ENCODE measurements at regions not wholly inside any gene's neighbourhood (a gene's known extent, or its start where the extent isn't known, plus 50 kb on each side); places are given as distances from the start of the nearest gene placed in this dataset.

DNA sequence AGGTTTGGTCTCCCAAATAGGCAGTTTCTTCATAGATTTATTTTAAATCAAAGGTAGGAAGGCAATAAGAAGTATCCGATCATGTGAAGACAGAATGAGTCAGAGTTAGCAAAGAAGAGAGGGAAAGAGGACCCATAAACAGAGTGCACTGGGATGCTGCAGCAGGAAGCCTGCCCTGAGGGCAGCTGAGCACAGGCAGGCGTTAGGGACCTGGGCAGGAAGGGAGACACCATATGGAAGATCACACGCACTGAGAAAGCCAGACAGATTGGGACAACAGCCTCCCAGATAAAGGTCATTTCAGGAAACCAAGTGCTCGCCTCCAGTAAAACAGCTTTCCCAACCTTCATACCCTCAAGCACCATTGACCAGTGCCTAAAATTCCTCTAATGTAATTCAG lies 598.0 kb downstream of the EFNB2 start:
- Histone ChIP-seq H3K9ac (ENCODE audit: extremely low read depth, low read length, poor library complexity, severe bottlenecking) (no peak overlapping the region), H3K4me1 (ENCODE audit: control insufficient read depth, insufficient read depth, low read length) (no peaks in the 10 kb centered on the region), H3K27me3 (ENCODE audit: control insufficient read depth, insufficient read depth, low read length, poor library complexity, severe bottlenecking) (no peaks in the 10 kb centered on the region), H3K27ac (ENCODE audit: low read depth, low read length) (no peak overlapping the region), H3K9me3 (ENCODE audit: control insufficient read depth, low read length) (no peaks in the 10 kb centered on the region), H3K36me3 (ENCODE audit: control insufficient read depth, insufficient read depth, low read length) (no peaks in the 10 kb centered on the region), H3K4me3 (ENCODE audit: low read length) (no peak overlapping the region)
- WGBS, 2 experiments (ENCODE audit: insufficient coverage in 1 of 2, insufficient read length in 1 of 2), result 72 to 74% methylated on average over 2 to 4 of the region's 4 CpGs
- H3K9me3 Mint-ChIP-seq, result peaks cover 3% of the 10 kb centered on the region
- no peaks in the 10 kb centered on the region for H3K36me3 Mint-ChIP-seq (ENCODE audit: low read depth)
- H3K4me3 Mint-ChIP-seq, result no peak overlapping the region
- H3K27me3 Mint-ChIP-seq (ENCODE audit: insufficient read depth), result peaks cover 3% of the 10 kb centered on the region
- no peak for DNase-seq
- no peak overlapping the region for H3K27ac Mint-ChIP-seq
- TF ChIP-seq, protein P1, sequence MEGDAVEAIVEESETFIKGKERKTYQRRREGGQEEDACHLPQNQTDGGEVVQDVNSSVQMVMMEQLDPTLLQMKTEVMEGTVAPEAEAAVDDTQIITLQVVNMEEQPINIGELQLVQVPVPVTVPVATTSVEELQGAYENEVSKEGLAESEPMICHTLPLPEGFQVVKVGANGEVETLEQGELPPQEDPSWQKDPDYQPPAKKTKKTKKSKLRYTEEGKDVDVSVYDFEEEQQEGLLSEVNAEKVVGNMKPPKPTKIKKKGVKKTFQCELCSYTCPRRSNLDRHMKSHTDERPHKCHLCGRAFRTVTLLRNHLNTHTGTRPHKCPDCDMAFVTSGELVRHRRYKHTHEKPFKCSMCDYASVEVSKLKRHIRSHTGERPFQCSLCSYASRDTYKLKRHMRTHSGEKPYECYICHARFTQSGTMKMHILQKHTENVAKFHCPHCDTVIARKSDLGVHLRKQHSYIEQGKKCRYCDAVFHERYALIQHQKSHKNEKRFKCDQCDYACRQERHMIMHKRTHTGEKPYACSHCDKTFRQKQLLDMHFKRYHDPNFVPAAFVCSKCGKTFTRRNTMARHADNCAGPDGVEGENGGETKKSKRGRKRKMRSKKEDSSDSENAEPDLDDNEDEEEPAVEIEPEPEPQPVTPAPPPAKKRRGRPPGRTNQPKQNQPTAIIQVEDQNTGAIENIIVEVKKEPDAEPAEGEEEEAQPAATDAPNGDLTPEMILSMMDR (conservative IDR thresholded peaks at IDR 0.05), result no peak
- H3K4me1 Mint-ChIP-seq, result no peaks in the 10 kb centered on the region

DNA sequence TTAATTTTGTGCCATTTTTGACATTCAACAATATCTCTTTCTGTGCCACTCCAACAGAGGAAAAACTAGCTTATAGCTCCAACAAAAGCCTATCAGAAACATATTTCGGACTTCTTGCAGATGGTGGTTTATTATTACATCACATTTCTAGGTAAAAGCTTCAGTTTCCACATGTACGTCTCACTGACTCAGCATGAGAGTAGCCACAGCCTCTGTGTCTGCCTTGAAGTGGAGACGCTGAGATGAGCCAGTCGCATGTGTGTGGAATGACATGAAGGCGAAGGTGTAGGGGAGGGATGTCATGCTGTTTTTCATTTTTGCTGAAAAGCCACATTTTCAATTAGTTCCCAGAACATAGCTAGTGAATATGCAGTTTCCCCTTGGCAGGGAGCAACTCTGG lies 598.6 kb downstream of the EFNB2 start:
- no peak overlapping the region for H3K4me3 ChIP-seq (ENCODE audit: low read length)
- no peak for DNase-seq
- WGBS, 2 experiments (ENCODE audit: insufficient coverage in 1 of 2, insufficient read length in 1 of 2), result 92 to 94% methylated on average over 3 to 5 of the region's 5 CpGs
- no peak overlapping the region for H3K27ac Mint-ChIP-seq
- H3K27me3 Mint-ChIP-seq (ENCODE audit: insufficient read depth), result peaks cover 3% of the 10 kb centered on the region
- no peak overlapping the region for H3K27ac ChIP-seq (ENCODE audit: low read depth, low read length)
- no peaks in the 10 kb centered on the region for H3K27me3 ChIP-seq (ENCODE audit: control insufficient read depth, insufficient read depth, low read length, poor library complexity, severe bottlenecking)
- H3K4me1 ChIP-seq (ENCODE audit: control insufficient read depth, insufficient read depth, low read length), result no peaks in the 10 kb centered on the region
- H3K4me3 Mint-ChIP-seq, result no peak overlapping the region
- H3K9me3 ChIP-seq (ENCODE audit: control insufficient read depth, low read length), result no peaks in the 10 kb centered on the region
- H3K9ac ChIP-seq (ENCODE audit: extremely low read depth, low read length, poor library complexity, severe bottlenecking), result no peak overlapping the region
- H3K9me3 Mint-ChIP-seq, result peaks cover 3% of the 10 kb centered on the region
- no peaks in the 10 kb centered on the region for H3K36me3 ChIP-seq (ENCODE audit: control insufficient read depth, insufficient read depth, low read length)
- TF ChIP-seq, protein P1 (conservative IDR thresholded peaks at IDR 0.05), result no peak
- H3K4me1 Mint-ChIP-seq, result no peaks in the 10 kb centered on the region
- no peaks in the 10 kb centered on the region for H3K36me3 Mint-ChIP-seq (ENCODE audit: low read depth)

DNA sequence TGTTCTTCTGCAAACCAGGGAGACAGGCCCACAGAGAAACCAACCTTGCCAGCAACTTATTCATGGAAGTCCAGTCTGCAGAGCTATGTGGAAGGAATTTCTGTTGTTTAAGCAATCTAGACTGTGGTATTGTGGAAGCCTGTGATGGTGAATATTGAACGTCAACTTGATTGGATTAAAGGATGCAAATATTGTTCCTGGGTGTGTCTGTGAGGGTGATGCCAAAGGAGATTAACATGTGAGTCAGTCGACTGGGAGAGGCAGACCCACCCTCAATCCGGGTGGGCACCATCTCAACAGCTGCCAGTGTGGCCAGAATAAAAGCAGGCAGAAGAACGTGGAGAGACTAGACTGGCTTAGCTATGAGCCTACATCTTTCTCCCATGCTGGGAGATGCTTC lies 606.0 kb downstream of the EFNB2 start:
- H3K9me3 Mint-ChIP-seq, result no peaks in the 10 kb centered on the region
- Histone ChIP-seq H3K36me3 (ENCODE audit: control insufficient read depth, insufficient read depth, low read length) (no peaks in the 10 kb centered on the region), H3K27me3 (ENCODE audit: control insufficient read depth, insufficient read depth, low read length, poor library complexity, severe bottlenecking) (no peaks in the 10 kb centered on the region), H3K27ac (ENCODE audit: low read depth, low read length) (no peak overlapping the region), H3K9ac (ENCODE audit: extremely low read depth, low read length, poor library complexity, severe bottlenecking) (no peak overlapping the region), H3K4me3 (ENCODE audit: low read length) (no peak overlapping the region), H3K4me1 (ENCODE audit: control insufficient read depth, insufficient read depth, low read length) (no peaks in the 10 kb centered on the region), H3K9me3 (ENCODE audit: control insufficient read depth, low read length) (no peaks in the 10 kb centered on the region)
- no peak for DNase-seq
- H3K27me3 Mint-ChIP-seq (ENCODE audit: insufficient read depth), result peaks cover 9% of the 10 kb centered on the region
- no peak overlapping the region for H3K4me3 Mint-ChIP-seq
- H3K36me3 Mint-ChIP-seq (ENCODE audit: low read depth), result no peaks in the 10 kb centered on the region
- 88 to 95% methylated on average over 3 to 4 of the region's 4 CpGs for WGBS, 2 experiments (ENCODE audit: insufficient coverage in 1 of 2, insufficient read length in 1 of 2)
- no peak overlapping the region for H3K27ac Mint-ChIP-seq
- no peaks in the 10 kb centered on the region for H3K4me1 Mint-ChIP-seq
- TF ChIP-seq, protein P1 (conservative IDR thresholded peaks at IDR 0.05), result no peak

Measured in endodermal cell (in vitro differentiated cells).